ENCODE measurements at regions not wholly inside any gene's neighbourhood (a gene's known extent, or its start where the extent isn't known, plus 50 kb on each side); places are given as distances from the start of the nearest gene placed in this dataset.

GRCh38 chr15:97171556-97171955, 788.9 kb upstream of the ARRDC4 start (continued):
- TF ChIP-seq GTF2I (CRISPR knock-in tag; conservative IDR thresholded peaks at IDR 0.05), result no peak
- TF ChIP-seq, protein P1, sequence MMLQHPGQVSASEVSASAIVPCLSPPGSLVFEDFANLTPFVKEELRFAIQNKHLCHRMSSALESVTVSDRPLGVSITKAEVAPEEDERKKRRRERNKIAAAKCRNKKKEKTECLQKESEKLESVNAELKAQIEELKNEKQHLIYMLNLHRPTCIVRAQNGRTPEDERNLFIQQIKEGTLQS (CRISPR knock-in tag; conservative IDR thresholded peaks at IDR 0.05), result no peak
- no peak for TF ChIP-seq NFYB (CRISPR knock-in tag; conservative IDR thresholded peaks at IDR 0.05; ENCODE audit: low read depth)

DNA sequence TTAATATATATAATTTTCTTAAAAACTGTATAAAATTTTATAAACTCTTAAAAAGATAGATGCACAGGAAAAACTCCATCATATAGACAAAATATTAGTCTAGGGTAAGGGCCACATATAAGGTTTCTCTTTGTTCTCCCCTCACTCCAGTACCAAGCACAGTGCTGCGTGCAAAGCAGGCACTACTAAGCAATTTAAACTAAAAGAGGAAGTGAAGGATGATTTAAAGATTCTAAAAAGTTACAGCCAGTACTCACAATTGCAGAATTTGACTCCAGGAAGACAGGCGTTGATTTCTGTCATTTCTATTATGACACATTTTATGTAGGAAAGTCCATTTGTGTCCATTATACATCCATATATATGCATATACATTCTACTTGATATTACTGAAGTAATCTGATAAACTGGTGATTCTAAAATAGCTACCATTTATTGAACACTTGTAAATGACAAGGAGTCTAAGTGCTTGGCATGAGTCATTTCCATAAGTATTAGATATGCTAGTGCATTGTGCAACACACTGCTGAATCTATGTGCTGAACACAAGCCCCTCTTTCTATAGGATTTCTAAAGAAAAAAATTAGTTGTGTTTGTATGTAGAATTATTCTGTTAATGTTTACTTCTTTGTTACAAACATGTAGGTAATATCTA, 785.5 kb upstream of the ARRDC4 start:
- no peaks in the 10 kb centered on the region for H3K27me3 Mint-ChIP-seq (ENCODE audit: low read depth)
- ChIA-PET POLR2A (no interaction called here), CTCF (no interaction called here)
- no peak overlapping the region for H3K4me3 Mint-ChIP-seq
- H3K4me1 Mint-ChIP-seq, result peaks cover 20% of the 10 kb centered on the region
- peaks cover 13% of the 10 kb centered on the region; the same call in 1 of the 2 replicates for H3K9me3 Mint-ChIP-seq
- no peaks in the 10 kb centered on the region for H3K36me3 Mint-ChIP-seq
- TF ChIP-seq ZNF121 (CRISPR knock-in tag; IDR thresholded peaks at IDR 0.05) (no peak), HMGA2 (CRISPR knock-in tag; IDR thresholded peaks at IDR 0.05) (no peak), ZNF219 (CRISPR knock-in tag; IDR thresholded peaks at IDR 0.05; ENCODE audit: borderline replicate concordance) (no peak), EMX1 (CRISPR knock-in tag; IDR thresholded peaks at IDR 0.05) (no peak), MYBL2 (CRISPR knock-in tag; IDR thresholded peaks at IDR 0.05) (no peak), ETV6 (CRISPR knock-in tag; IDR thresholded peaks at IDR 0.05) (no peak), MAX (CRISPR knock-in tag; IDR thresholded peaks at IDR 0.05) (no peak), CREM (CRISPR knock-in tag; IDR thresholded peaks at IDR 0.05) (no peak)
- TF ChIP-seq, protein P2, sequence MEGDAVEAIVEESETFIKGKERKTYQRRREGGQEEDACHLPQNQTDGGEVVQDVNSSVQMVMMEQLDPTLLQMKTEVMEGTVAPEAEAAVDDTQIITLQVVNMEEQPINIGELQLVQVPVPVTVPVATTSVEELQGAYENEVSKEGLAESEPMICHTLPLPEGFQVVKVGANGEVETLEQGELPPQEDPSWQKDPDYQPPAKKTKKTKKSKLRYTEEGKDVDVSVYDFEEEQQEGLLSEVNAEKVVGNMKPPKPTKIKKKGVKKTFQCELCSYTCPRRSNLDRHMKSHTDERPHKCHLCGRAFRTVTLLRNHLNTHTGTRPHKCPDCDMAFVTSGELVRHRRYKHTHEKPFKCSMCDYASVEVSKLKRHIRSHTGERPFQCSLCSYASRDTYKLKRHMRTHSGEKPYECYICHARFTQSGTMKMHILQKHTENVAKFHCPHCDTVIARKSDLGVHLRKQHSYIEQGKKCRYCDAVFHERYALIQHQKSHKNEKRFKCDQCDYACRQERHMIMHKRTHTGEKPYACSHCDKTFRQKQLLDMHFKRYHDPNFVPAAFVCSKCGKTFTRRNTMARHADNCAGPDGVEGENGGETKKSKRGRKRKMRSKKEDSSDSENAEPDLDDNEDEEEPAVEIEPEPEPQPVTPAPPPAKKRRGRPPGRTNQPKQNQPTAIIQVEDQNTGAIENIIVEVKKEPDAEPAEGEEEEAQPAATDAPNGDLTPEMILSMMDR (IDR thresholded peaks at IDR 0.05), result no peak
- TF ChIP-seq, protein P3, sequence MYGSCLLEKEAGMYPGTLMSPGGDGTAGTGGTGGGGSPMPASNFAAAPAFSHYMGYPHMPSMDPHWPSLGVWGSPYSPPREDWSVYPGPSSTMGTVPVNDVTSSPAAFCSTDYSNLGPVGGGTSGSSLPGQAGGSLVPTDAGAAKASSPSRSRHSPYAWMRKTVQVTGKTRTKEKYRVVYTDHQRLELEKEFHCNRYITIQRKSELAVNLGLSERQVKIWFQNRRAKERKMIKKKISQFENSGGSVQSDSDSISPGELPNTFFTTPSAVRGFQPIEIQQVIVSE (CRISPR knock-in tag; IDR thresholded peaks at IDR 0.05; ENCODE audit: borderline replicate concordance), result no peak
- DNase-seq (ENCODE audit: low spot score) (no peak), ATAC-seq (no peak)
- no peak overlapping the region for H3K27ac Mint-ChIP-seq

DNA sequence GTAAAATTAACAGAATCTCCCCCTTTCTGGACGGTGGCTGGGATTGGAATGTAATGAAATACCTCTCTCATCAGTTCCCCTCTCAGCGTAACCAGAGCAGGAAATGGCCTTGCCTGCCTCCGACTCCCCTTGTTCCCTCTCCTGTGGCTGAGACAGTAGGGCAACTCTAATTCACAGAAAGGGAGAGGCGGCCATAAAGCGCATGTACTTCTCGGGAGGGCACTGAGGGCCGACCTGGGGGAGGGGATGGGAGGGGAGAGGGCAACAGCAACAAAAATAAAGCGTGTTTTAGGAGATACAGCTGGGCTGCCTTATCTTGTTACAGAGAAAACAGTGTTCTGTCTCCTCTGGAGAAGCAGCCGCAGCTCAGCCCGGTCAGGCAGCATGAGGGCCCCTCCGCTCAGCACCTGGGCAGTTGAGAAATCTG, 783.3 kb upstream of the ARRDC4 start:
- H3K27ac Mint-ChIP-seq, result peak overlapping the region; percentile 76; the same call in 1 of the 2 replicates
- CTCF ChIA-PET, result no interaction called here

More for the DNA sequence above, 783.3 kb upstream of the ARRDC4 start:
- TF ChIP-seq TCF7 (CRISPR knock-in tag; IDR thresholded peaks at IDR 0.05; ENCODE audit: low read depth) (no peak), GTF2I (CRISPR knock-in tag; conservative IDR thresholded peaks at IDR 0.05) (no peak), OVOL2 (CRISPR knock-in tag; IDR thresholded peaks at IDR 0.05; ENCODE audit: borderline replicate concordance) (no peak), ZBTB43 (CRISPR knock-in tag; IDR thresholded peaks at IDR 0.05) (no peak), ZNF396 (CRISPR knock-in tag; IDR thresholded peaks at IDR 0.05; ENCODE audit: borderline replicate concordance) (no peak), ATF1 (CRISPR knock-in tag; IDR thresholded peaks at IDR 0.05) (no peak), NFYB (CRISPR knock-in tag; conservative IDR thresholded peaks at IDR 0.05; ENCODE audit: low read depth) (no peak), NFE2L1 (CRISPR knock-in tag; IDR thresholded peaks at IDR 0.05) (no peak), ZNF219 (CRISPR knock-in tag; IDR thresholded peaks at IDR 0.05; ENCODE audit: borderline replicate concordance) (no peak), ZNF416 (CRISPR knock-in tag; IDR thresholded peaks at IDR 0.05) (no peak), RELA (CRISPR knock-in tag; IDR thresholded peaks at IDR 0.05; ENCODE audit: borderline replicate concordance) (no peak), MAX (CRISPR knock-in tag; IDR thresholded peaks at IDR 0.05) (no peak), GABPB1 (CRISPR knock-in tag; IDR thresholded peaks at IDR 0.05) (no peak), PREB (CRISPR knock-in tag; IDR thresholded peaks at IDR 0.05; ENCODE audit: borderline replicate concordance) (no peak)
- TF ChIP-seq, protein P4, sequence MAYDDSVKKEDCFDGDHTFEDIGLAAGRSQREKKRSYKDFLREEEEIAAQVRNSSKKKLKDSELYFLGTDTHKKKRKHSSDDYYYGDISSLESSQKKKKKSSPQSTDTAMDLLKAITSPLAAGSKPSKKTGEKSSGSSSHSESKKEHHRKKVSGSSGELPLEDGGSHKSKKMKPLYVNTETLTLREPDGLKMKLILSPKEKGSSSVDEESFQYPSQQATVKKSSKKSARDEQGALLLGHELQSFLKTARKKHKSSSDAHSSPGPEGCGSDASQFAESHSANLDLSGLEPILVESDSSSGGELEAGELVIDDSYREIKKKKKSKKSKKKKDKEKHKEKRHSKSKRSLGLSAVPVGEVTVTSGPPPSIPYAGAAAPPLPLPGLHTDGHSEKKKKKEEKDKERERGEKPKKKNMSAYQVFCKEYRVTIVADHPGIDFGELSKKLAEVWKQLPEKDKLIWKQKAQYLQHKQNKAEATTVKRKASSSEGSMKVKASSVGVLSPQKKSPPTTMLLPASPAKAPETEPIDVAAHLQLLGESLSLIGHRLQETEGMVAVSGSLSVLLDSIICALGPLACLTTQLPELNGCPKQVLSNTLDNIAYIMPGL (CRISPR knock-in tag; IDR thresholded peaks at IDR 0.05), result no peak
- Mint-ChIP-seq H3K9me3 (peaks cover 13% of the 10 kb centered on the region; the same call in 1 of the 2 replicates), H3K36me3 (no peaks in the 10 kb centered on the region), H3K4me3 (no peak overlapping the region), H3K4me1 (peaks cover 20% of the 10 kb centered on the region), H3K27me3 (ENCODE audit: low read depth) (no peaks in the 10 kb centered on the region)
- POLR2A ChIA-PET, result interaction anchor here (0.6 kb wide), 1 partner anchor 290 kb away, joined by 7 read pairs; no protein-coding TSS in a partner anchor
- peak; percentile 40 for DNase-seq (ENCODE audit: low spot score)
- ATAC-seq, result peak; percentile 97

All from WTC11 (cell line).